IPS DF 4.7 (cell line): ENCODE measurements at regions not wholly inside any gene's neighbourhood (a gene's known extent, or its start where the extent isn't known, plus 50 kb on each side); places are given as distances from the start of the nearest gene placed in this dataset.

Experiments used
- DNase-seq: peaks from one replicate; pipeline ENCODE4 v3.0.0-alpha.2; 2013; ENCODE audit warnings: low spot score; ENCODE audit errors: extremely low read depth

GRCh38 chr9:23426144-23426543 lies 399.9 kb downstream of the ELAVL2 start:
- DNase-seq = no peak

- DNase-seq = no peak
Measured at GRCh38 chr9:23431459-23431858, 394.6 kb downstream of the ELAVL2 start.

- DNase-seq = no peak
Measured at GRCh38 chr9:23434654-23435053, 391.4 kb downstream of the ELAVL2 start.

- no peak for DNase-seq
Measured at GRCh38 chr9:23438299-23438907, 387.6 kb downstream of the ELAVL2 start.

GRCh38 chr9:23441275-23441674 lies 384.8 kb downstream of the ELAVL2 start:
- no peak for DNase-seq

DNA sequence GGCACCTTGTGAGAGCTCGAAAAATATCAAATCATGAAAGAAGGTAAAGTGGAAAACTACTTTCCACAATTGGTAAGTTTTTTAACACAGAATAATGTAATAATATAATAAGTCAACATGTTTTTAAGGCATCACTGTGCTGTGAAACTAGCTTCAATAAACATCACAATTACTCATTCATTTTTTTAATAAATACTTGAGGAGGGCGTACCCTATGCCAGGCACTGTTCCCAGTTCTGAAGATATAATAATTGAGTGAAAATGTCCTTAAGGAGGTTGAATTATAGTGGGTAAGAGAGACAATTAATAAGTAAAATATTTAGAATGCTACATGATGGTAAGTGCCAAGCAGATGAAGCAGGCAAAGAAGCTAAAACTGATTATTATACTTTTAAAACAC lies 381.4 kb downstream of the ELAVL2 start:
- no peak for DNase-seq

GRCh38 chr9:23447166-23447565 lies 378.9 kb downstream of the ELAVL2 start:
- peak; percentile 14 for DNase-seq

DNA sequence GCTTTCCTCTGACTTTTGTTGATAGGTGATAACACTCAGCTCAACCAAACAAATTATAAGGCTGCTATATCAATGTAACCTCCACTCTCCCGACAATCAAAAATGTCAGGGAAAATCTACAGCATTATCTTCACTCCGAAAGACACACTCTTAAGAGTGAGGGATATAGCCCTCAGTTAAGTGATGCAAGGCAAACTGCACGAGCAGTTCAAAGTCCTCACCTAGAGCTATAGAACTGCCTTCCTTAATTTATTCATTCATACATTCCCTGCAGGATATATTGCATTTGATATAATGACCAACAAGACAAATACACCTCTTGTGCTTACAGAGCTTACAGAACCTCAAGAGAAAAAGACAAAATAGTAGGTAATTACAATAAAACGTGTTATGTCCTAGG lies 378.1 kb downstream of the ELAVL2 start:
- no peak for DNase-seq

DNA sequence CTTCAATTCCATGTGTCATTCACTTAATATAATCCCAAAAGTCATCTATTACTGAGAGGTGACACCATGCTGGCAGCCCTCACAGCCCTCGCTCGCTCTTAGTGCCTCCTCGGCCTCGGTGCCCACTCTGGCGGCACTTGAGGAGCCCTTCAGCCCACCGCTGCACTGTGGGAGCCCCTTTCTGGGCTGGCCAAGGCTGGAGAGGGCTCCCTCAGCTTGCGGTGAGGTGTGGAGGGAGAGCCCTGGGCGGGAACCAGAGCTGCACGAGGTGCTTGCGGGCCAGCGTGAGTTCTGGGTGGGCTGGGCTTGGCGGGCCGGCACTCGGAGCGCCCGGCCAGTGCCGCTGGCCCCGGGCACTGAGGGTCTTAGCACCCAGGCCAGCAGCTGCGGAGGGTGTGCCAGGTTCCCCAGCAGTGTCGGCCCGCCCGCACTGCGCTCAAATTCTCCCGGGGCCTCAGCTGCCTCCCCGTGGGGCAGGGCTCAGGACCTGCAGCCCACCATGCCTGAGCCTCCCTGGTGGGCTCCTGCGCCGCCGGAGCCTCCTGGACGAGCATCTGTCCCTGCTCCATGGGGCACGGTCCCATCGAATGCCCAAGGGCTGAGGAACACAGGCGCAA lies 374.1 kb downstream of the ELAVL2 start:
- DNase-seq = no peak

GRCh38 chr9:23464275-23464674 lies 361.8 kb downstream of the ELAVL2 start:
- DNase-seq = no peak

DNA sequence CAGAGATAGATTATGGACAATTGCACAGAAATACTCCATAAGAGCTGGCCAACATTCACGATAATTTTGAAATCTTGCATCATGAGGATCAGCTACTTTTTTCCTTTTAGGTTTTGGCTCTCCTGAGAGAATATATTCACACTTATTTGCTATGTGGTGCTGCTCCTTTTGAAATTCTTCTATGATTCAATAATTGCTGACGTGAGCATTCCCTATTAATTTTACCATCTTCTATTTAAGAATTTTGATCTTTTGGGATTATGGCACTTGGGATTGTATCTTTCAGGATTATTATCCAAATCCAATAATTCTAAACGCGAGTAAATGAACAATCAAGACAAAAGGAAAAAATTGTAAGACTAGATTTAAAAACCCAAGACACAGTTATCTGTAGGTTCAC lies 358.8 kb downstream of the ELAVL2 start:
- DNase-seq = no peak

DNA sequence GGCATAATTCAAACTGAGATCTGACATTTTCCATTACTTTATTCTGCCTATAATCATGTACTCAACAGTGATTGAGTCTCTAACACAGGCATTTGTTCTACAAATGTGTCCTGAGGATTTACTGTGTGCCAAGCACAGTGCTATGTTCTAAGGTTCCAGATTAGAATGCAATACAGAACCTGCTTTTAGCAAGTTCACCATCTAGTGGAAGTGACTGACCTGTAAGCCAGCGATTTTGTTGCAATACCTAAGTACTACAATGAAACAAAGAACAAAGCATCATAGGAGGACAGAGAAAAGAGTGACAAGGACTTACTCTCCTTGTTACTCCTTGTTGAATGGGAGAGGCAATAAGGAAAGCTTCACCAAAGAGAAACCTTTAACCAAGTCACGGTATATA lies 348.1 kb downstream of the ELAVL2 start:
- no peak for DNase-seq

DNA sequence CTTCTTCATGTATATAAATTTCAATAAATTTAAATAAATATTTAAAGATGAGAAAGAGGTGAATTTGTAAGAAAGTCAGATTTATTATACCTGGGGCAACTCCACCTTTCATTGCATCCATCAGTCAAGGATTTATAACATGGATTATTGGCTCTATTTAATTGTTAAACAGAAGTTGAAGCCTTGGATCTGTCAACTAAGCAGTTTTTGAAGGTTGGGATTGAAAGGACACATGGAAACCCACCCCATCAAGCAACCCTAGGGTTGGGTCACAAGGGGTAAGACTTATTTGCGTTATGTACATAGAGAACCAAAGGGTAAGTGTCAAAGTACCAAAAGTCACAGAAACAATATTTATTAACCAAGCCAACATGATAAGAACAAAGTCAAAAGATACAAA lies 342.5 kb downstream of the ELAVL2 start:
- no peak for DNase-seq

GRCh38 chr9:23492126-23493002 lies 333.7 kb downstream of the ELAVL2 start:
- DNase-seq = peak; percentile 64

GRCh38 chr9:23493219-23493618 lies 332.8 kb downstream of the ELAVL2 start:
- no peak for DNase-seq

- DNase-seq = no peak
Measured at GRCh38 chr9:23496489-23497136, 329.4 kb downstream of the ELAVL2 start.

DNA sequence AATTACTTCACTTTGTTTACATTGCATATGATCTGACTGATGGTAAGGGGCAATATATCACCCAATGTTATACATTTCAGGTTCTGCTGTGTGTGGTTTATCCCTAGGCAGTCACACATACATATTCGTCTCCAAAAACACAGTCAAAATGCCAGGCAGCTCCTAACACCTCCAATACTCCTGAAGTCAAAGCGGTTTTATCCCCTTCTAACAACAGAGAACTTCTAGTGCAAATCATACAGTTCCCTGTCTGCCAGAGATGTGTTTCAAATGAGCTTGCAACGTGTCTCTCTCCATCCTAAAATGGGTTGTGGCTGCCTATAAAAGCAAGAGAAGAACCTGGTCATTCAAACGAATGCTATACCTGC lies 328.9 kb downstream of the ELAVL2 start:
- no peak for DNase-seq

- DNase-seq = no peak
Measured at GRCh38 chr9:23502004-23502403, 324.0 kb downstream of the ELAVL2 start.

- no peak for DNase-seq
Measured at GRCh38 chr9:23522952-23523351, 303.1 kb downstream of the ELAVL2 start.

GRCh38 chr9:23524607-23525155 lies 301.4 kb downstream of the ELAVL2 start:
- DNase-seq = no peak

DNA sequence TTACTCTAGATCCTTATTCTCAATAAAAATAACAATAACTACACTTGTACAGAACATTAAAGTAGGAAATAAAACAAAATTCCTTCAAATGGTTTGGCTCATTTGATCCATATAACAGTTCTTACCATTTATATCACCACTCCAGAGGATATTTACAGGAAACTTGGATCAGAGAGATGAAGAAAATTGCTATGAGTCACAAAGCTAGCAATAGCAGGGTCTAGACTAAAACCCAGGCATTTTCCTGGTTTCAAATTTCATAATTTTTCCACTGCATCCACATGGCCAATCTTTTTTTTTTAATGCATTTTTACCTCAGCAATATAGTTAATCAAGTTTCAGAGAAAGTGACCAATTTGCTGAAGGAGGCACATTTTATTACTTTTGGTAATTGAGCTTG lies 299.2 kb downstream of the ELAVL2 start:
- no peak for DNase-seq

DNA sequence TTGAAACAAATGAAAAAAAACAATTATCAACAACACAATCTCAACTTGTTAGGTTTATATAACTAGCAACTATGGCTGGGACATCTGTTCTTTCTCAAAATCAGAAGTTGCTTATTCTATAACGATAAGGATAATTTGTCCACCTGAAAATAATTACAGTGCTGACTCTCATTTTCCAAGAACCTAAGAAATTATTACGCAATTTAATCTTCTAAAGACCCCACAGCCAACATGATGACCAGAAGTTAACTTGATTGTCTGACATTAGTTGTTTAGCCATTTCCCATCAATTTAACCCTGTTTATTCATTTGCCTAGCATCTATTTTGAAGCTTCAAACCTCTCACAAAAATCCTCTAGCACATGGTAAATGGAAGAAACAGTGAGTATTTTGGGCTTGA lies 293.8 kb downstream of the ELAVL2 start:
- DNase-seq = no peak
